ENCODE measurements at regions not wholly inside any gene's neighbourhood (a gene's known extent, or its start where the extent isn't known, plus 50 kb on each side); places are given as distances from the start of the nearest gene placed in this dataset.

DNA sequence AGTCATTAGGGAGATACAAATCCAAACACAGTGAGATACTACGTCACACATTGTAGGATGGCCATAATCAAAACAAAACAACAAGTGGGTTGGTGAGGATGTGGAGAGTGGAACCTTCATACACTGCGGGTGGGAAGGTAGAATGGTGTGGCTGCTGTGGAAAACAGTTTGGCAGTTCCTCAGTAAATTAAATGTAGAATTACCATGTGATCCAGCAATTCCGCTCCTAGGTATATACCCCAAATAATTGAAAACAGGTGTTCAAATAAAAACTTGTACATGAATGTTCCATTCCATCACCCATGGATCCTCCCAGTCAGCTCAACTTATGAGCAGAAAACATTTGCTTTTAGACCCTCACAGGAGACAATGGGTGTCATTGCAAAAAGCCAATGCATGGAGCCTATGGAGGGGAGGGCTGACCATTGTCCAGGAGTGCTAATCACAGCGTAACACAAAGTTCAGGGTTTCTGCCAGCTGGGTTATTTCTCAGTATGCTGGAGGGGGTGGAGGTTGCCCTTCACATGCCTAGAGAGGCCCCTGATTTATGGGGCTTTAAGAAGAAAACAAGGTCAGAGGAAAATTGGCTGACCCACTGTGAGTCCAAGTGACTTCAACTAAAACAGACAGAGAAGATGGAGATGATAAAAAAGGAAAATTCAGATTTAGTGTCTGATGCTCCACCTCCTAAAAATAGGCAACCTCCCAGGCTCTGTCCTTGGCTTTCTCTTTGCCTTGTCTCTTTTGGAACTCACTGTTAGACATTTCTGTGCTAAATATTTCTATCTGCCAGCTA, 124.1 kb downstream of the WDR11 start:
- Histone ChIP-seq H3F3A (ENCODE audit: insufficient read depth) (no peaks in the 10 kb centered on the region), H3K36me3 (ENCODE audit: low read length) (no peaks in the 10 kb centered on the region), H2AFZ (ENCODE audit: low read depth, low read length, severe bottlenecking) (no peak overlapping the region), H3K27me3 (ENCODE audit: low read length) (no peaks in the 10 kb centered on the region), H3K9me3 (ENCODE audit: insufficient read depth, low read length) (peaks cover 5% of the 10 kb centered on the region; the same call in 1 of the 2 replicates), H3K79me2 (ENCODE audit: insufficient read depth, low read length) (no peaks in the 10 kb centered on the region), H3K27ac (ENCODE audit: low read depth, low read length) (no peak overlapping the region), H3K4me3 (ENCODE audit: insufficient read depth, low read length, poor library complexity, severe bottlenecking) (no peak overlapping the region), H3K9ac (ENCODE audit: low read length) (no peak overlapping the region), H3K9me2 (replicated peaks; ENCODE audit: insufficient read depth, low read length) (no peaks in the 10 kb centered on the region), H3K4me2 (ENCODE audit: low read depth, low read length, poor library complexity, severe bottlenecking) (no peak overlapping the region), H4K20me1 (ENCODE audit: low read depth, low read length) (no peaks in the 10 kb centered on the region)
- TF ChIP-seq CTCF (IDR thresholded peaks at IDR 0.05; ENCODE audit: insufficient read depth, low read length, poor library complexity, severe bottlenecking) (no peak), EZH2phosphoT487 (conservative IDR thresholded peaks at IDR 0.05; ENCODE audit: low read length) (no peak)

GRCh38 chr10:120975868-120976225, 124.7 kb downstream of the WDR11 start:
- TF ChIP-seq EZH2phosphoT487 (conservative IDR thresholded peaks at IDR 0.05; ENCODE audit: low read length) = no peak
- TF ChIP-seq CTCF (IDR thresholded peaks at IDR 0.05; ENCODE audit: insufficient read depth, low read length, poor library complexity, severe bottlenecking) = no peak
- H3F3A ChIP-seq (ENCODE audit: insufficient read depth) = no peaks in the 10 kb centered on the region
- H3K9me3 ChIP-seq (ENCODE audit: insufficient read depth, low read length) = peaks cover 5% of the 10 kb centered on the region; the same call in 1 of the 2 replicates
- no peak overlapping the region for H2AFZ ChIP-seq (ENCODE audit: low read depth, low read length, severe bottlenecking)
- no peaks in the 10 kb centered on the region for H3K36me3 ChIP-seq (ENCODE audit: low read length)
- no peak overlapping the region for H3K4me2 ChIP-seq (ENCODE audit: low read depth, low read length, poor library complexity, severe bottlenecking)
- H3K9ac ChIP-seq (ENCODE audit: low read length) = no peak overlapping the region
- no peaks in the 10 kb centered on the region for H3K9me2 ChIP-seq (replicated peaks; ENCODE audit: insufficient read depth, low read length)
- no peaks in the 10 kb centered on the region for H4K20me1 ChIP-seq (ENCODE audit: low read depth, low read length)
- H3K27me3 ChIP-seq (ENCODE audit: low read length) = no peaks in the 10 kb centered on the region
- no peak overlapping the region for H3K4me3 ChIP-seq (ENCODE audit: insufficient read depth, low read length, poor library complexity, severe bottlenecking)
- no peak overlapping the region for H3K27ac ChIP-seq (ENCODE audit: low read depth, low read length)
- no peaks in the 10 kb centered on the region for H3K79me2 ChIP-seq (ENCODE audit: insufficient read depth, low read length)

DNA sequence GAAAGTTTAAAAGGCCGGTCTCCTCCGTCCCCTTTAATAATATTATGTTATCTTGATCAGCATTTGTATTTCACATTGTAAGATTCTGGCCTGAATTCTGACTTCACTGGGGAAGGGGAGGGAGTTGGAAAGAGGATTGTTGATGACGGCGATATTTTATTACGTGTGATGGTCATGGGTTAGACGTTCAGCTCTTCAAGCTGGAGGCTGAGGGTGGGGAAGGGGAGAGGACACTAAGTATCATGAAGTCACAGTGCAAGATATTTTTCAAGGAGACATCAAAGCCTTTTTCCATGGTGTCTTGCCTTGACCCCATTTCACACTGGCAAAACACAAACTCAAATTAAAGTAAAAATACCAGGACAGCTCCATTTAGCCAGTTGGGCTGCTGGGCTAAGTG, 126.7 kb downstream of the WDR11 start:
- H3K4me3 ChIP-seq (ENCODE audit: insufficient read depth, low read length, poor library complexity, severe bottlenecking) = no peak overlapping the region
- H3K9me3 ChIP-seq (ENCODE audit: insufficient read depth, low read length) = no peaks in the 10 kb centered on the region
- no peaks in the 10 kb centered on the region for H3K9me2 ChIP-seq (replicated peaks; ENCODE audit: insufficient read depth, low read length)
- TF ChIP-seq CTCF (IDR thresholded peaks at IDR 0.05; ENCODE audit: insufficient read depth, low read length, poor library complexity, severe bottlenecking) = no peak
- TF ChIP-seq EZH2phosphoT487 (conservative IDR thresholded peaks at IDR 0.05; ENCODE audit: low read length) = no peak
- H4K20me1 ChIP-seq (ENCODE audit: low read depth, low read length) = no peaks in the 10 kb centered on the region
- H3K4me2 ChIP-seq (ENCODE audit: low read depth, low read length, poor library complexity, severe bottlenecking) = no peak overlapping the region
- H2AFZ ChIP-seq (ENCODE audit: low read depth, low read length, severe bottlenecking) = no peak overlapping the region
- H3K27ac ChIP-seq (ENCODE audit: low read depth, low read length) = no peak overlapping the region
- no peak overlapping the region for H3K9ac ChIP-seq (ENCODE audit: low read length)
- no peaks in the 10 kb centered on the region for H3K27me3 ChIP-seq (ENCODE audit: low read length)
- no peaks in the 10 kb centered on the region for H3K36me3 ChIP-seq (ENCODE audit: low read length)
- H3F3A ChIP-seq (ENCODE audit: insufficient read depth) = no peaks in the 10 kb centered on the region
- no peaks in the 10 kb centered on the region for H3K79me2 ChIP-seq (ENCODE audit: insufficient read depth, low read length)
